Gastroesophageal sphincter (tissue), 3 donors: ENCODE measurements at regions not wholly inside any gene's neighbourhood (a gene's known extent, or its start where the extent isn't known, plus 50 kb on each side); places are given as distances from the start of the nearest gene placed in this dataset.

Experiments used
- EP300 ChIP-seq: sonication (generic); formaldehyde crosslinking; IDR thresholded peaks from one replicate; pipeline ENCODE4 v1.6.1; 2017; ENCODE audit warnings: antibody characterized with exemption, mild to moderate bottlenecking
- POLR2A ChIP-seq, 2 donors: fragments of 450-650 bp; IDR thresholded peaks; one replicate each; pipeline ENCODE4 v1.6.1; 2017; ENCODE audit warnings: antibody characterized with exemption in 2 of 2, mild to moderate bottlenecking in 2 of 2, moderate library complexity in 1 of 2
- POLR2AphosphoS5 ChIP-seq: sonication (generic); formaldehyde crosslinking; IDR thresholded peaks from one replicate; pipeline ENCODE4 v1.6.1; 2017; ENCODE audit warnings: antibody characterized with exemption
- TF ChIP-seq, protein P1 (sequence below), 4 experiments: fragments of 200-600 bp in 2 of 4; fragments of 450-650 bp in 2 of 4; sonication (generic) in 1 of 4; IDR thresholded peaks; one replicate each; pipeline ENCODE4 v1.5.1; 2017 to 2019; ENCODE audit warnings: antibody characterized with exemption in 4 of 4, mild to moderate bottlenecking in 2 of 4, moderate library complexity in 2 of 4

DNA sequence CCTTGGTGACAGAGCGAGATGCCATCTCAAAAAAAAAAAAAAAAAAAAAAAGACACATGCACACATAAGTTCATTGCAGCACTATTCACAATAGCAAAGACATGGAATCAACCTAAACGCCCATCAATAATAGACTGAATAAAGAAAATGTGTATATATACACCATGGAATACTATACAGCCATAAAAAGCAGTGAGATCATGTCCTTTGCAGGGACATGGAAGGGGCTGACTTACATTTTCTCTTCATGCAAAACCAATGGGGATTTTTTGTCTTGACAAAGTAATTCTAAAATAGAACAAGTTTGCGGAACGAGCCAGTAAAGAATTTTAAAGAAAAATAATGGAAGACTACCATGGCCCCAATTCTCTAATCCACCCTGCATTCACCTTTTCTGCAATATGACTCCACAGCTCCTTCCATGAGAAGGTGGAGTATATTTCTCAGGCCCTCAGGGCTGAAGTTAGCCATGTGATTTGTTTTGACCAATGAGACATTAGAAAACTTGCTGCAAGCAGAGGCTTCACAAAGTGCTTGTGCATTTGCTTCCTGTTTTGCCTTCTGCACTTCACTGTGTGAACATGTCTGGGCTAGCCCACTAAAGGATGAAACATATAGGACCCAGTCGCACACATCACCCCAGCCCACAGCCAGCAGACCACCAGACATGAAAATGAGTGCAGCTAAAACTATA lies 78.8 kb upstream of the NR5A2 start:
- TF ChIP-seq, protein P1, sequence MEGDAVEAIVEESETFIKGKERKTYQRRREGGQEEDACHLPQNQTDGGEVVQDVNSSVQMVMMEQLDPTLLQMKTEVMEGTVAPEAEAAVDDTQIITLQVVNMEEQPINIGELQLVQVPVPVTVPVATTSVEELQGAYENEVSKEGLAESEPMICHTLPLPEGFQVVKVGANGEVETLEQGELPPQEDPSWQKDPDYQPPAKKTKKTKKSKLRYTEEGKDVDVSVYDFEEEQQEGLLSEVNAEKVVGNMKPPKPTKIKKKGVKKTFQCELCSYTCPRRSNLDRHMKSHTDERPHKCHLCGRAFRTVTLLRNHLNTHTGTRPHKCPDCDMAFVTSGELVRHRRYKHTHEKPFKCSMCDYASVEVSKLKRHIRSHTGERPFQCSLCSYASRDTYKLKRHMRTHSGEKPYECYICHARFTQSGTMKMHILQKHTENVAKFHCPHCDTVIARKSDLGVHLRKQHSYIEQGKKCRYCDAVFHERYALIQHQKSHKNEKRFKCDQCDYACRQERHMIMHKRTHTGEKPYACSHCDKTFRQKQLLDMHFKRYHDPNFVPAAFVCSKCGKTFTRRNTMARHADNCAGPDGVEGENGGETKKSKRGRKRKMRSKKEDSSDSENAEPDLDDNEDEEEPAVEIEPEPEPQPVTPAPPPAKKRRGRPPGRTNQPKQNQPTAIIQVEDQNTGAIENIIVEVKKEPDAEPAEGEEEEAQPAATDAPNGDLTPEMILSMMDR (IDR thresholded peaks at IDR 0.05) = no peak
- TF ChIP-seq POLR2A (IDR thresholded peaks at IDR 0.05) = no peak
- no peak for TF ChIP-seq POLR2AphosphoS5
- TF ChIP-seq EP300 = no peak
